ENCODE measurements at regions not wholly inside any gene's neighbourhood (a gene's known extent, or its start where the extent isn't known, plus 50 kb on each side); places are given as distances from the start of the nearest gene placed in this dataset.

- DNase-seq, result no peak
These were observed 217.1 kb upstream of the MAN1A1 start for GRCh38 chr6:119566546-119567260.

GRCh38 chr6:119565893-119566292, 216.3 kb upstream of the MAN1A1 start:
- DNase-seq, result no peak

- no peak for DNase-seq
These were observed 212.6 kb upstream of the MAN1A1 start for GRCh38 chr6:119562168-119562567.

- no peak for DNase-seq
These were observed 210.0 kb upstream of the MAN1A1 start for GRCh38 chr6:119559586-119559985.

DNA sequence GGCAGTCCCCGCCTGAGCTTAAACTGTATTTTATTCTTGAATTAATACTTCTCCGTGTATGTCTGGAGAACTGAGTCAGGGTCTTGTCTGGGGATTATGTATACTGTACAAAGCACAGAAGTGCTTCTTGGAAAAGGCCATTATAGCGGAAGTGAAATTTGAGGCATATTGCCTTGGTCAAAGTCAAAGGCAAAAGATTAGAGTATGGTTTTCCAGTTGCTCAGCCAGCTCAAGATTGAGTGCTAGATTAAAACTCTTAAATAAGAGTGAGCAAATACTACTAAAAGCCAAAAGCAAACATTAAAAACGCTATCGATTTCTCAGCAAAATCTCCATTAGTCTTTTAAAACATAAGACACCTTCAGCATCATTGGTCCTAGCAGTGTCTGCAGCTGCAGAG, 207.7 kb upstream of the MAN1A1 start:
- no peak for DNase-seq

- DNase-seq, result no peak
These were observed 202.5 kb upstream of the MAN1A1 start for GRCh38 chr6:119552021-119552420.

- DNase-seq, result no peak
These were observed 197.5 kb upstream of the MAN1A1 start for GRCh38 chr6:119547024-119547423.

- no peak for DNase-seq
These were observed 195.7 kb upstream of the MAN1A1 start for GRCh38 chr6:119545245-119545644.

GRCh38 chr6:119544325-119545175, 195.0 kb upstream of the MAN1A1 start:
- DNase-seq, result no peak

DNA sequence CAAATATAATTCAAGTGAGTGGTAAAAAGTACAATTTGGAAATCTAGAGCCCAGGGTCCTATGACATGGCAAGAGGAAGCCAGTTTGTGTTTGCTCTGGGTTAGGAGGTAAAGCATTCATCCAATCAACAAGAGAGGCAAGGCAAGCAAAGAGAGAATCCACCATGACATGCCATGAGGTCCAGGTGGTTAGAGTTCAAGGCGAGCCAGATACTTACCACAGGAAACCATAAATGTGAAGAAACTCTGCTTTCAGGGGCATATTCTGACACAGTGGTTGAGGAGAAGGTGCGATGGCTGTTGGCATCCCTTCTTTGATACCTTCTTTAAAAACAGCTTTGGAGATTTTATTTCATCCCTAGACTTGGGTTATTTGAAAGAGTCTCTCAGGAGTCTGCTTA, 193.8 kb upstream of the MAN1A1 start:
- DNase-seq, result no peak

DNA sequence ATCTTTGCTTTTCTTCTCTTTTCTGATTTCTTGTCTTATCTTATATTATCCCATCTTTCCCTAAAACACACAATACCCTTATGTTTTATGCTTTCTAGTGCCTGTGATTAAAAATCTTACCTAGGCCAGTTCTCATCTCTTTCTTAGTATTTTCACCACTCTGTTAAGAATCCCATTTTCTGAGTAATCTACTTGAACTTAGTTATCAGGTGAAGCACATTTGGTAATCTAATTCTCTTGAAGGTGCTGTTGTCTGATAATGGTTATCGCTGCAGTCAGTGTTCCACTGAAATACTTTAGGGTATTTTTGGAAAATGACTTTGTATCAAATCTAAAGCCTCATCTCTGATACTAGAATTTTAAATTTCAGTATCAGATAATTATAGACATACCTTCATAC, 192.5 kb upstream of the MAN1A1 start:
- DNase-seq, result no peak

DNA sequence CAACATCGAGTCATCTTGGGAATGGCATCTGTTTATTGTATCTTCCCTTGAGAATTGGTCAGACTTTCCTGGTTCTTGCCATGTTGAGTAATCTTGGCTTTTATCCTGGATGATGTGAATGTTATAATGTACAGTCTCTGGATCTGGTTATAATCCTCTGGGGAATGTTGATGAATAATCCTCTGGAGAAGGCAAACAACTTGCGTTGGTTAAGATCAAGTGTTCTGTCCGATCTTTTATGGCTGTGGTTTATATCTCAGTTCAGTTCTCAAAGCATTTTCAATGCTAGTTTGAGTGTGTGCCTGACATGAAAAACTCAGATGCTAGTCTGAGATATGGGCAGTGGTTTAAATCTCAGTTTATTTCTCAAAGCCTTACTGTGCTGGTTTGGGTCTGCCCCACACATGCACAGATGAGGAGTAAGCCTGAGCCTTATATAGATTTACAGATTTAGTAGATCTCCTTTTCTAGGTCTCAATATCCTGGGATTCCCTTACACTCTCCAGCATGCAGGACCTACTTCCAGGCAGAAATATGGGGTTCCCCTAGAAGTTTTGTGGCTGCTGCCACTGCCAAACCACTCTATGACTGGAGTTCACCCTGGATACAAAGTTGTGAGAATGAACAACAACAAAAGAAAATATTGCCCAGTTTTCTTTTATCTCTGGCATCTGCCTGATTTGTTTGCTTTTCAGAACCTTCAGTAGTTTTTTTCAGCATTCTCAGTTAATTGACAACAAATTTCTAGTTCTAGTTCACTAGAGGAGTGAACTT, 191.8 kb upstream of the MAN1A1 start:
- DNase-seq, result no peak

DNA sequence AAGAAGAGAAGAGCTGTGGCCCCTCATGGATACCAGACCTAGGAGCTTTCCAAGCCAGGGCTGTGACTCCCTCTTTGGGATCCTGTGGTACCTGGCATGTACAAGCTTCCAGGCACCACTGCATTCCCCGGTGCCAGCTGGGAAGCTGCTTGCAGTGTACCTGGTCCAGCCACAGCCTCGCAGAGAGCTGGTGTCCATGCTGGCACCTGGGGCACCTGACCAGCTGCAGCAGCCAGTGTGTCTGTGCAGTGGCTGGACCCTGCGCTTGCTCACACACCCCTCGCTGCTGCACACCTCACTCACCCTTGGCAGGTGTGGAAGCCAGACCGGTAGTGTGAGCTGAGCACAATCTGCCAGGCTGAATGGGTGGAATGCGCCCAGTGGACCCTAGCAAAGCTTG, 190.9 kb upstream of the MAN1A1 start:
- no peak for DNase-seq

- DNase-seq, result no peak
These were observed 189.6 kb upstream of the MAN1A1 start for GRCh38 chr6:119539066-119539746.

DNA sequence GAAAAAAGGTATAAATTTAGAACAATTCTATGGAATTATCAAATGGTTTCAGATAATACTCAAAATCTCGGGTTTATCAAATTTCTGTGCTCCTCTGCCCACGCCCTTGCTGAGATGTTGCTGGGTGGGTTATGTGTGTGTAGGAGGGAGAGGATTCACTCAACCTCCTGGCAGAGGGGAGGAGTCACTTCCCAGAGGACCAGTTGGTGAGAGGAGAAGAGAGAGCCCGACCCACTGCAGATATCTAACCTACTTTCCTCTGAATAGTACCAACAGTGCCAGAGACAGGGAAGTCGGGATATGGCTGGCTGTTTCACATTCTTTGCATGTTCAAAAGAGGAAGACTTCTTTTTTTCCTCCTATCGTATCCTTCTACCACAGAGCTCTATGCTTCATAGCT, 187.1 kb upstream of the MAN1A1 start:
- DNase-seq, result no peak

DNA sequence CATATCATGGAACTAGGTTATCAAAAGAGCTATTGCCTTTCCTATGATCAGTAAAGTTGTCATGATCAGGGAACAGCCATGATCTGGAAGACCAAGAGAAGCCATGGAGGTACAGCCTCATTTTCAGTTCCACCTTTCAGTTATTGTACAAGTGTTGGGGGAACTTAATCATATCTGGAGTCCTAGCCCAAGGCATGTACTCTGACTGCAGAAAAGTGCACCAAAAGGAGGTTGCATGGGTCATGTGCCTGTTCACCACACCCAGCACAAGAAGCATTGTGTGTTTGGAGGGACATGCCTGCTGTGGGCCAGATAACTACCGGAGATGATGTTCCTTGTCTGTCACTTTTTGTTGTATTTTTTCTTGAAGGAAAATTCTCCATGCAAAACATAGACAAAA, 185.8 kb upstream of the MAN1A1 start:
- DNase-seq, result no peak

GRCh38 chr6:119533603-119534279, 184.2 kb upstream of the MAN1A1 start:
- DNase-seq, result no peak

GRCh38 chr6:119527231-119527578, 177.6 kb upstream of the MAN1A1 start:
- DNase-seq, result no peak

DNA sequence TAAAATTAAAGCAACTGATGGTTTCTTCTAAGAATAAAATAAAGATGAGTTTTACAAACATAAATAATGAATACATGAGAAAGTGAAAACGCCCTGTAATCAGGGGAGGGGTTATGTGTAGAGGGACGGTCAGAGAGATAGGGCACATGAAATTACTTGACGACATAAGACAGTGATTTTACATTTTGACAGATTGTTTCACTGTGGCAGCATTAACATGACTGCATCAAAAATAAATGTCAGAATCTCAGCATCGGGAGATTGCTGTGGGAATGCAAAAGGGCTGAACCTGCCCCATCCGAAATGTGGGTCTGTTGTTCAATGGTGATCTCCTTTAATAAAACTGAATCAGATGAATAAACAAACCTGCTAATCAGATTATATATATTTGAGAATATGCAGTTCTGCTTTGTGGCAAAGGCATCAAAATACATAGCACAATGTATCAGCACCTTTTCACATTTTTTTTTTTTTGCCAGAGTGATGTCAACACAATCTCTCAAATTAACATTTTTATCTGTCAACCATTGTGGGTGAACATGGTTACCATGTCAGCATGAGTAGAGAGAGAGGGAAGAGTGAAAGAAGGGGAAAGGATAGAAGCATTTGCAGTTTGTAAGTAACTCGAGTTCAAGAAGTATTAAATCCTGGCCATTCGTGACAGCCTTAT, 177.1 kb upstream of the MAN1A1 start:
- no peak for DNase-seq

DNA sequence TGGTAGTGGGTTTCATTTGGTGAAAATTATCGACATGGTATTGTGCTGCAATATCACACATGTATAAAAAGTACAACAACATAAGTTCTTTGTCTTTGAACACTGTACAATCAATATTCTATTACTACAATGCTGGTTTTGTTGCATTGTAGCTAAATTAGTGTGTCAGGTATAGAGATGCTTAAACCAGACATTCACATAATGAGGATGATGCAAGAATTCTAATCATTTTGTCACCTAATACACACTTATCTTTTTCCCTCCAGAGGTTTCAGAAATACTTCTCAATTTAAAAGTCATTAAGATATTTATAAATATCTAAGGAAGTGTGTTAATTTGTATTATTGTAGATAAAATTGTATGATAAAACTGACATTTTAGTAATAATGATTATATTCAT, 174.8 kb upstream of the MAN1A1 start:
- DNase-seq, result no peak

DNA sequence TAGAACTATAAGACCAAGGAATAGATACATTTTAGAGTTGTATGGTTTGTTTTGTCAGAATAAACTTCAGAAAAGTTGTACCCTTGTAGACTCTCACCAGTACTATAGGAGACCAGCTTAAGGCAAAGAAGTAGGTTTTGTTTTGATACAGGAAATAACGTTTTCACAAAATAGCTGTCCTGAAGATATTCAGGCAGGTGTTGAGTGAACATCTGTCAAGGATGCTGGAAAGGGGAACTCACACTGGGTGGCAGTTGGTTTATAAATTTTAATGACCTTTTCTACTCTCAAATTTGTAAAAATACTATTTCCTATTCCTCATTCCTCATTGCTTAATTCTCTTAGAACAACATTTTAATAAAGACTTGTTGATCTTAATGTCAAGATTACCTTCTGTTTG, 174.0 kb upstream of the MAN1A1 start:
- DNase-seq, result no peak

DNA sequence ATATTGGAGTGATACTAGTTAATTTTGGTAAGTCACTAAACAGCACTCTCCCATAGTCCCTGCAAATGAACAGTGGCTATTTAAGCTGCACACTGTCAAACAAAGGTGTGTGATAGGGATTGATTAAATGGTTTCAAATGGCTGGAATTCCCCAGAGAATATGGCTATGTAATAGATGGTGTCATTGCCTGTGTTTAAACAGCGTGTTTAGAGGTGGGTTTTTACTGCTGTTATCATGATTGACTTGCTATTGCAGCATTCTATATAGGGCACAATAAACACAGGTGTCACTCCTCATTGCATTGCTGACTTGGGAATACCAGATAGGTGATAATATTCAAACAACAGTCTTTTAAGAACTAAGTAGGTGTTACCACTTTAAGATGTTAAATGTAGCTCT, 171.7 kb upstream of the MAN1A1 start:
- no peak for DNase-seq

Measured in CD4-positive, alpha-beta T cell treated with Interleukin-17A for 1 hour (primary cell).